IPS DF 6.9 (cell line): ENCODE measurements at regions not wholly inside any gene's neighbourhood (a gene's known extent, or its start where the extent isn't known, plus 50 kb on each side); places are given as distances from the start of the nearest gene placed in this dataset.

Source experiments
- DNase-seq: peaks from one replicate; pipeline ENCODE4 v3.0.0-alpha.2; 2013; ENCODE audit warnings: low read depth, low spot score
- H3K27ac ChIP-seq: one replicate; pipeline ENCODE4 v1.5.1; 2013; ENCODE audit warnings: low read length, control low read depth
- H3K27me3 ChIP-seq: 2 replicates; pipeline ENCODE4 v1.6.1; 2013; ENCODE audit warnings: mild to moderate bottlenecking, low read length; ENCODE audit not compliant: control insufficient read depth, insufficient read depth
- H3K36me3 ChIP-seq: 2 replicates; pipeline ENCODE4 v1.6.1; 2013; ENCODE audit warnings: low read length; ENCODE audit not compliant: control insufficient read depth, insufficient read depth
- H3K4me1 ChIP-seq: 2 replicates; pipeline ENCODE4 v1.6.1; 2013; ENCODE audit warnings: low read length; ENCODE audit not compliant: control insufficient read depth, insufficient read depth
- H3K4me3 ChIP-seq: 2 replicates; pipeline ENCODE4 v1.5.1; 2013; ENCODE audit warnings: mild to moderate bottlenecking, low read length
- H3K9me3 ChIP-seq: 2 replicates; pipeline ENCODE4 v1.6.1; 2013; ENCODE audit warnings: low read length, inconsistent platforms; ENCODE audit not compliant: control insufficient read depth, insufficient read depth
- WGBS: extraction: QIAGEN DNeasy Blood & Tissue Kit; methylation state at CpG from one replicate; pipeline ENCODE4 v1.1.7; 2013; ENCODE audit warnings: mixed read lengths, missing lambda C conversion rate; ENCODE audit not compliant: insufficient read length, insufficient coverage; 5-methylcytosine and 5-hydroxymethylcytosine counted together

DNA sequence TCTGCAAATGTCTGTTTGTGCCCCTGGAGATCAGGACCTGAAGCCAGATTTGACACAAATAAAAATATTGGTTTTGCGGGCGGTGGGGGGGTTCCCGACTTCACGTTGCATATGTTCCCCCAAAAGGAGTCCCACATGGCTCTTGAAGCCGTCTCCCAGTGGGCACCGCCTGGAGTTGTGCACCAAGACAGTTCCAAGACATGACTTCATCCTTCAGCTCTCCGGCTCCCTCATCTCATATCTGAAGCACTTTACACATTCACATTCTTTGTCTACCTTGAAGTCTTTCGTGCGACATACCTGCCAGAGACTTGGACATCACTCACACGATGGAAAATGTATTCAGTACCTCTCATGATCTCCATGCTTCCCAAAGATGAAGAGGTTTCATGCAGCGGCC, 362.8 kb upstream of the FOXK1 start:
- no CpG with 5 or more reads among the region's 11 CpGs for WGBS
- H3K27me3 ChIP-seq: no peaks in the 10 kb centered on the region

DNA sequence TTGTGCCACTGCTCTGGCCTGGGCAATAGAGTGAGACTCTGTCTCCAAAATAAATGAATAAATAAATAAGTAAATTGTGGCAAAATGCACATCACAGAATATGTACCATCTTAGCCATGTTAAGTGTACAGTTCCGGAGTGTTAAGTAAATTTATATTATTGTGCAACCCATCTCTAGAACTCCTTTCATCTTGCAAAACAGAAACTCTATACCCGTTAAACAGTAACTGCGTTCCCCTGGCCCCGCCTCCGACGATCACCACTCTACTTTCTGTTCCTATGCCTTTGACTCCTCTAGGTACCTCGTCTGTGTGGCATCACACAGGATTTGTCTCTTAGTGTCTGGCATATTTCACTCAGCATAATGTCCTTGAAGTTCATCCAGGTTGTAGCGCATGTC, 356.4 kb upstream of the FOXK1 start:
- Histone ChIP-seq H3K4me3 (no peak overlapping the region), H3K9me3 (peaks cover 3% of the 10 kb centered on the region; the same call in 1 of the 2 replicates), H3K36me3 (no peaks in the 10 kb centered on the region), H3K27me3 (no peaks in the 10 kb centered on the region), H3K27ac (no peak overlapping the region), H3K4me1 (no peaks in the 10 kb centered on the region)
- WGBS: no CpG with 5 or more reads among the region's 8 CpGs
- DNase-seq: no peak

More for the DNA sequence above, 362.8 kb upstream of the FOXK1 start:
- Histone ChIP-seq H3K4me1 (no peaks in the 10 kb centered on the region; the same call in 1 of the 2 replicates), H3K4me3 (no peak overlapping the region), H3K36me3 (no peaks in the 10 kb centered on the region), H3K9me3 (no peaks in the 10 kb centered on the region; the same call in 1 of the 2 replicates), H3K27ac (no peak overlapping the region)
- no peak for DNase-seq

DNA sequence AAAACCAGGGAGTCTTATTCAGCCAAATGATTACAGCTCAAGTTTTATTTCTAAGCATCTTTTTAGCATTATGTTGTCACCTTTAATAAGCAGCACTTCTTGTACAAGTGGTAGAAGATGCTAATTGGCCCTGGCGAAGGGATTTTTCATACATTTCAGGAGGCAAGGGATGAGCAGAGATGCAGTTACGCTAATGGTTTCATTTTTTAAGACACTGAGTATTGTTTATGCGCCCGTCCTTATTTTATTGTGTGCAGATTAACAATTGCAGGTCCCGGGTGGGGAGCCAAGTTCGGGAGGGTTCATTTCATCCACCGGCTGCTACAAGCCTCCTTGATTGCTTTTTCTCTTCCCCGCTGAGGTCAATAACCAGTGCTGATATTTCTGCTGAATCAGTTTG, 350.4 kb upstream of the FOXK1 start:
- WGBS: no CpG with 5 or more reads among the region's 8 CpGs

DNA sequence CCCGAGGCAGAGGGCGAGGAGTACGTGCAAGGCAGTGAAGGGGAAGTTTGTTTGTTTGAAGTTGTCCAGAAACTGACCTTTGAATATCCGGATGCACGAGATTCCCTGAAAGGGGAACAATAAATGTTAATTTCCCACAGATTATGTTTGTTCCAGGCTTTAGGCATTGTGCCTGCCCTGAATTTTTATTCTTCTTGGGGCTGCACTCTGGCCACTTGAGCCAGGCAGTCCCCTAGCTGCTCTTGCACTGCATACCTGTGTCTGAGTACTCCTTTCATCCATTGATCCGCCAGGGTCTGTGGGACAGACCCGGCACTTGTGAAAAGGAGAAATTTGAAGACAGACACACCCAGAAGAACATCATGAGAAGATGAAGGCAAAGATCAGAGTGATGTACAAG, 343.5 kb upstream of the FOXK1 start:
- peaks cover 11% of the 10 kb centered on the region for H3K9me3 ChIP-seq
- no peaks in the 10 kb centered on the region for H3K27me3 ChIP-seq
- WGBS: no CpG with 5 or more reads among the region's 7 CpGs

More for the DNA sequence above, 350.4 kb upstream of the FOXK1 start:
- Histone ChIP-seq H3K4me1 (no peaks in the 10 kb centered on the region), H3K27ac (no peak overlapping the region), H3K9me3 (peaks cover 3% of the 10 kb centered on the region; the same call in 1 of the 2 replicates), H3K27me3 (no peaks in the 10 kb centered on the region), H3K4me3 (no peak overlapping the region), H3K36me3 (no peaks in the 10 kb centered on the region)
- no peak for DNase-seq

DNA sequence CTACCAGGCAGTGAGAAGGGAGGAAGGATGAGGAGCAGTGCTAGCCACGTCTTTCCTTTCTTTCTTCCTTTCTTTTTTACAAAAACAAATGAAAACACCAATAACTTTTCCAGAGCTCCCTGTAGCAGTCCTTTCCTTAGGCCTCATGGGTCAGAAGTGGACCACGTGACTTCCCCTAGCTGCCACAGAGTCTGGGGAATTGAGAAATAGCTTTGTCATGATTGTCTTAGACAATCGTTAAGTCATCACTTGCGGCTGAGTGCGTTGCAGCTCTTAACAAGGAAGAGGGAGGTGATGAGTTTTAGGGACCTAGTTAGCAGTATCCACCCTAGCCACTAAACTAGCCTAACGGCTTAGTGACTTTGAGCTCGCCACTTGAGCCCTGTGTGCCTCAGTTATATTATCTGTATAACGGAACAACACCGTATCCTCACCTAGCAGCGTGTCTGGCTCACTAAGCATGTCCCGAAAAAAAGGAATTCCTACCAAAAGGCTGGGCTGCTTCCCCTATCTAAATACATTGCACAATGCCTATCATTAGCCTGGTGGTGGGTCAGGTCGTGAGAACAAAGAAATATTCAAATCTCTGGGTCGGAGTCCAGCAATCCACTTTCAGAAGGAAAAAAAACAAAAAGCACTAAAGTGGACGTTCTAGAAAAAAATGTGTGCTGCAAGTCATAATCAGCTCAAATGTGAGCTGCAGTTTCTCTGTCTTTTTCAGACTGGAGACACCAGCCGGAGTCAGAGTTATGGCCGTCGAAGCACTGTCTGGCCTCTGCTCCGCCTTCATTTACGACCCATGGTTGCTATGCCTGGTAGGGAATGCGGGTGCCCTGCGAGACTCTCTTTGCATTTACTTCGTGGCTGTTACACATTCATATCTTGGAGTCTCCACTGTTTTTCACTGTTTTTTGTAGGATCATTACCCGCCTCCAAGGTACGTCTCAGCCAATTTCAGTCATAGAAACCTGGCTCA, 338.5 kb upstream of the FOXK1 start:
- no CpG with 5 or more reads among the region's 24 CpGs for WGBS
- no peak overlapping the region for H3K27ac ChIP-seq
- H3K27me3 ChIP-seq: no peaks in the 10 kb centered on the region
- no peak for DNase-seq
- H3K36me3 ChIP-seq: no peaks in the 10 kb centered on the region
- H3K4me1 ChIP-seq: no peaks in the 10 kb centered on the region
- H3K9me3 ChIP-seq: peaks cover 9% of the 10 kb centered on the region
- H3K4me3 ChIP-seq: no peak overlapping the region

More for the DNA sequence above, 343.5 kb upstream of the FOXK1 start:
- Histone ChIP-seq H3K4me1 (no peaks in the 10 kb centered on the region), H3K4me3 (no peak overlapping the region), H3K36me3 (no peaks in the 10 kb centered on the region), H3K27ac (no peak overlapping the region)
- no peak for DNase-seq

DNA sequence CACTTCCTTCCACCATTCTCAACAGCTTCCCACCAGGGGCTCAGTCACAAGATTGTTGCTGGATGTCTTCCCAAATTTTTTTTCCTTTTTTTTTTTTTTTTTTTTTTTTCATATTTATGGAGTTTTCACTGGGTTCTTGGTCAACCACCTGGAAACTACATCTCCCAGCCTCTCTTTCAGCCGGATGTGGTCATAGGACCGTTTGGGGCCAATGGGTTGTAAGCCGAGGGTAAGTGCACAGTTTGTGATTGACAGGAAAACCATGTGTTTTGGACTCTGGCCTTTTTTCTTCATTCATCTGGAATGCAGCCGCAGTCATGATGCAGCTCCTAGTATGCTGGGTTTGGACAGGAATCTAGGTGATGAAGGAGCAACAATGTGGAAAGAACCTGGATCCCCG, 337.1 kb upstream of the FOXK1 start:
- no peaks in the 10 kb centered on the region for H3K4me1 ChIP-seq
- no peaks in the 10 kb centered on the region for H3K36me3 ChIP-seq
- DNase-seq: no peak
- no peaks in the 10 kb centered on the region for H3K27me3 ChIP-seq
- no peak overlapping the region for H3K4me3 ChIP-seq
- no CpG with 5 or more reads among the region's 5 CpGs for WGBS
- no peak overlapping the region for H3K27ac ChIP-seq
- peaks cover 9% of the 10 kb centered on the region for H3K9me3 ChIP-seq

DNA sequence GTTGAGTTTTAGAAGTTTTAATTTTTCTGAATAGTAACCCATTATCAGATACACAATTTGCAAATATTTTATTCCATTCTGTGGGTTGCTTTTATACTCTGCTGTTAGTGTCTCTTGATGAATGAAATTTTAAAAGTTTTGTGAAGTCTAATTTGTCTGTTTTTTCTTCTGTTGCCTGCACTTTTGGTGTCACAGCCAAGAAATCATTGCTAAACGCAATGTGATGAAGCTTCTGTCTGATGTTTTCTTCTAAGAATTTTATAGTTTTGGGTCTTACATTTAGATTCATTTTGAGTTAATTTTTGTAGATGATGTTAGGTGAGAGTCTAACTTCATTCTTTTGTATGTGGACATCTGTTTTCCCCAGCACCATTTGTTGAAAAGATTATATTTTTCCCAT, 330.0 kb upstream of the FOXK1 start:
- peaks cover 1% of the 10 kb centered on the region; the same call in 1 of the 2 replicates for H3K9me3 ChIP-seq
- WGBS: no CpG with 5 or more reads among the region's 1 CpG
- no peak for DNase-seq

DNA sequence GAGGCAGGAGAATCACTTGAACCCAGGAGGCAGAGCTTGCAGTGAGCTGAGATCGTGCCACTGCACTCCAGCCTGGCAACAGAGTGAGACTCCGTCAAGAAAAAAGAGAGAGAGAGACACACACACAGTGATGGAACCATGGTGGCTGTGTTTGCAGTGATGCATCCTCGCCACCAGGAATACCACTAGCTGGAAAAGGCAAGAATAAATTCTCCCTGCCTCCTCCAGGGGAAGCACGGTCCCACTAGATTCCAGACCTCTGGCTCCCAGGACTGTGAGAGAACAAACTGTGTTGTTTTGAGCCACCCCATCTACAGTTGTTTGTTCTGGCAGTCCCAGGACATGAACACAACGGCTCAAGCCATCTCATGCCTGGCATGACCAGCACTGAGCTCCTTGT, 320.3 kb upstream of the FOXK1 start:
- H3K27me3 ChIP-seq: no peaks in the 10 kb centered on the region
- no peak overlapping the region for H3K27ac ChIP-seq
- peaks cover 7% of the 10 kb centered on the region for H3K9me3 ChIP-seq
- no peaks in the 10 kb centered on the region; the same call in 1 of the 2 replicates for H3K4me1 ChIP-seq
- H3K36me3 ChIP-seq: no peaks in the 10 kb centered on the region
- H3K4me3 ChIP-seq: no peak overlapping the region
- DNase-seq: no peak
- no CpG with 5 or more reads among the region's 5 CpGs for WGBS

More for the DNA sequence above, 330.0 kb upstream of the FOXK1 start:
- no peaks in the 10 kb centered on the region for H3K27me3 ChIP-seq
- no peaks in the 10 kb centered on the region for H3K36me3 ChIP-seq
- no peak overlapping the region for H3K27ac ChIP-seq
- no peaks in the 10 kb centered on the region for H3K4me1 ChIP-seq
- no peak overlapping the region for H3K4me3 ChIP-seq

DNA sequence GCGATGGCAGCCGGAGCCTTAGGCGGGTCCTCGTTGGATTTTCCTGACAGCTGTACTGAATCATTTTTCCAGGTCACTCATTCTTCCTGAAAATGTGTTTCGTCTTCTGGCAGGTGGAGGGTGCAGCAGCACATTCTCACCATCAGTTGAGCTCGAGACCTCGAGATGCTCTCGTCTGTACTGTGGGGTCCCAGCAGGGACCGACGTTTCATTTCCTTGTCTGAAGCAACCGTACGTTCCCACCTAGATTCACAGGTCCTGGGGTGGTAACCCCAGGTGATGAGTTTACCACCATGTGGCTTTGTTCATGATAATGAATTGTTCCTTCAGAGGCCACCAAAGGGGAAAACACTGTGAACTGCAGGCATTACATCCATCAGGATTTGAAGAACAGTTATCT, 298.5 kb upstream of the FOXK1 start:
- Histone ChIP-seq H3K27ac (no peak overlapping the region), H3K4me1 (no peaks in the 10 kb centered on the region), H3K4me3 (no peak overlapping the region), H3K9me3 (no peaks in the 10 kb centered on the region; the same call in none of the 2 replicates), H3K27me3 (no peaks in the 10 kb centered on the region), H3K36me3 (no peaks in the 10 kb centered on the region)
- WGBS: no CpG with 5 or more reads among the region's 12 CpGs
- DNase-seq: no peak

DNA sequence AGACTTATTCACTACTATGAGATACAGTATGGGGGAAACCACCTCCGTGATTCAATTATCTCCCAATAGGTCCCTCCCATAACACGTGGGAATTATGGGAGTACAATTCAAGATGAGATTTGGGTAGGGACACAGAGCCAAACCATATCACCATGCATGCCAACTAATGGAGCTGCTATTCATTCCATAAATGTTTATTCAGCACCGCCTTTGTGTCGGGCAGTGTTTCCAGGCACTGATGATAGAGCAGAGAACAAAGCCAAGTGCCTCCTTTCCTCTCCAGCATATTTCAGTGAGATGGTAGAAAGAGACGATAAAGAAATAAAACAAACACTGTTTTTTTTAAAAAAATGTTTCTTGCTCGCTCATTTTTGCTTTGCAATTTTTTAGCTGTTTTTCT, 295.9 kb upstream of the FOXK1 start:
- no peak overlapping the region for H3K27ac ChIP-seq
- no peak for DNase-seq
- WGBS: no CpG with 5 or more reads among the region's 6 CpGs

More for the DNA sequence above, 295.9 kb upstream of the FOXK1 start:
- Histone ChIP-seq H3K9me3 (no peaks in the 10 kb centered on the region; the same call in none of the 2 replicates), H3K27me3 (no peaks in the 10 kb centered on the region), H3K4me3 (no peak overlapping the region), H3K4me1 (no peaks in the 10 kb centered on the region), H3K36me3 (no peaks in the 10 kb centered on the region)
